Stimulated activated CD8-positive, alpha-beta memory T cell treated with anti-CD3 and anti-CD28 coated beads, Interleukin-4, amount 100 ng/mL, for 1 hour (primary cell): ENCODE measurements at regions not wholly inside any gene's neighbourhood (a gene's known extent, or its start where the extent isn't known, plus 50 kb on each side); places are given as distances from the start of the nearest gene placed in this dataset.
"Not testable (repeated sequence)": the region's sequence is repeated elsewhere in the genome, so short reads cannot be mapped to it uniquely, and the experiment has no call there.

Experiments used
- DNase-seq, 2 donors: peaks; one replicate each; pipeline ENCODE4 v3.0.0-alpha.2; 2020; ENCODE audit warnings: low read depth in 2 of 2, low spot score in 1 of 2

GRCh38 chr1:90864681-90865080 lies 147.6 kb upstream of the BARHL2 start:
- no peak for DNase-seq

- DNase-seq: no peak
Measured at GRCh38 chr1:90862782-90863181, 145.7 kb upstream of the BARHL2 start.

GRCh38 chr1:90861421-90861820 lies 144.3 kb upstream of the BARHL2 start:
- DNase-seq: not testable (repeated sequence)

GRCh38 chr1:90856463-90857007 lies 139.4 kb upstream of the BARHL2 start:
- DNase-seq: no peak

GRCh38 chr1:90854397-90854924 lies 137.4 kb upstream of the BARHL2 start:
- DNase-seq: no peak

GRCh38 chr1:90851711-90852050 lies 134.6 kb upstream of the BARHL2 start:
- DNase-seq: no peak

- peak; percentile 31 to 52 for DNase-seq
Measured at GRCh38 chr1:90850898-90851710, 134.0 kb upstream of the BARHL2 start.

- no peak for DNase-seq
Measured at GRCh38 chr1:90850181-90850897, 133.2 kb upstream of the BARHL2 start.

GRCh38 chr1:90841473-90841872 lies 124.4 kb upstream of the BARHL2 start:
- DNase-seq: no peak

- no peak for DNase-seq
Measured at GRCh38 chr1:90840352-90840751, 123.2 kb upstream of the BARHL2 start.

GRCh38 chr1:90839323-90839722 lies 122.2 kb upstream of the BARHL2 start:
- no peak for DNase-seq

- DNase-seq: no peak
Measured at GRCh38 chr1:90838720-90839119, 121.6 kb upstream of the BARHL2 start.

GRCh38 chr1:90837420-90837819 lies 120.3 kb upstream of the BARHL2 start:
- DNase-seq: no peak

GRCh38 chr1:90836345-90836679 lies 119.2 kb upstream of the BARHL2 start:
- DNase-seq: no peak

GRCh38 chr1:90835661-90836344 lies 118.7 kb upstream of the BARHL2 start:
- DNase-seq: no peak

- DNase-seq: no peak
Measured at GRCh38 chr1:90834886-90835660, 118.0 kb upstream of the BARHL2 start.

- no peak for DNase-seq
Measured at GRCh38 chr1:90834354-90834885, 117.3 kb upstream of the BARHL2 start.

GRCh38 chr1:90833466-90834110 lies 116.5 kb upstream of the BARHL2 start:
- DNase-seq: no peak

GRCh38 chr1:90831910-90832309 lies 114.8 kb upstream of the BARHL2 start:
- no peak for DNase-seq

GRCh38 chr1:90826834-90827233 lies 109.7 kb upstream of the BARHL2 start:
- DNase-seq: no peak
